ENCODE measurements at regions not wholly inside any gene's neighbourhood (a gene's known extent, or its start where the extent isn't known, plus 50 kb on each side); places are given as distances from the start of the nearest gene placed in this dataset.
"Not testable (repeated sequence)": the region's sequence is repeated elsewhere in the genome, so short reads cannot be mapped to it uniquely, and the experiment has no call there.

DNA sequence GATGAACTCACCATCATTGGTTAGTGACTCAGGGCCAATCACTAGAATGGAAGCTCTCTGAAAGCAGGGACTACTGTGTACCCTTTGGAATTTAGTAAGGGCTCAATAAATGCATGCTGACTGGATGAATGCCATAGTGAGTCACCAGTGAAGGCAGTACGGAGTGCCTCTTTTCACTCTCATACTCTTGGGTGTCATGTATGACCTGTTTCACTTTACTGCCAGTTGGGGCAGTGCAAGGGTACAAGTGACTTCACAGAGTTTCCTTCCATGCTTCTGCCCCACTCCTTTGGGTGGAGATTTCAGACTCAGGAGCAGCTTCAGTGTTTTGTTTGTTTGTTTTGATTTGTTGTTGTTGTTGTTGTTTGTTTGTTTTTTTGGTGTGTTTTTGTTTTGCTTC lies 57.7 kb downstream of the SOX3 start:
- DNase-seq = no peak

DNA sequence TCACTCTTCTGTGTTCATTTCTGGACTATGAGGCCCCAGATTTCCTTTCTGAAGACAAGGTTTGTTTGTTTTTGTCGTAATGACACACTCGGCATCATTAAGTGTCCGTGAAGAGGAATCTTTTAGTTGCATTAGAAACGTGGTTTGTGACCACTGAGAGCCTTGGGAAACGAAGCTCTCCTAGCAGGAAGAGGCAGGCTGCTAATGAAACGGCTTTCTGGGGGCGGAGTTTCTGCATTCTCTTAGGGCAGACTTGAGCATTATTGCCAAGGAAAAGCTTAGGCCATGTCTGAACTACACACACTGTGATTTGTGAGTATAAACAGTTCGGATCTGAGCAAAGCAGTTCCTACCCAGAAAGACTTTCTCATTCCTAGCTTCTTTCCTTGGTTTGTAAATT lies 64.0 kb downstream of the SOX3 start:
- DNase-seq = no peak

DNA sequence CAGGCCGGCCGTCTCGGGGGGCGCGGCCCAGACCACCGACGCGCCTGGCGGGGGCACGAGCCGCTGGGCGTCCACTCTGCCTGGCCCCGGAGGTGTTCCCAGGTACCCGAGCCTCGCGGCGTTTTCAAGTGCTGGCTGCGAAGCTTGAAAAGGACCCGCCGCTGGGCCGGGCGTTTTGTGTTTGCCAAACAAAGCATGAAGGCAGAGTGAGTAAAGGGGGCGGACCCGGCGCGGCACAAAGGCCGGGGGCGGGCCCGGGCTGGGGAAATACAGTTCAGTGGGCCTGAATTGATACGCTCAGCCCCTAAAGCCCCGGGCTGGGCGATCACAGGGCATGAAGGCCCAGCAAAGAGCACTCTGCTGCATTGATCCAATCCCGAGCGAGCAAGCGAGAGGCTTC lies 65.4 kb downstream of the SOX3 start:
- DNase-seq = no peak

DNA sequence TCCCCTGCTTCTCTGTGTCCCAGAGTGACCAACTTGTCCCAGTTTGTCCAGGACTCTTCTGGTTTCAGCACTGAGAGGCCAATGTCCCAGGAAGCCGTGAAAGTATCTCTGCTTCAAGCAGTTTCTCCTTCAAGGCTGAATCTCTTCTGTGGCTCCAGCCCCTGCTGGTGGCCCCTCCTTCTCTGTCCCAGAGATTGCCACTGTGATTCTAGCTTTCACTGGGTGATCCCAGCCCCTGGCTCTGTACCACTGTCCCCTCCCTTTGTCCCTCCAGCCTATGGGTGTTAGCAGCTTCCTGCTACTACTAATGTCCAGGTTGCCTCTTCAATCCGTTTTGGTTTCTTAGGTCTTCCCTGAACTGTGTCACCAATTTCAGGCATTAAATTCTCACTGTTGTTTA lies 70.5 kb downstream of the SOX3 start:
- DNase-seq = no peak

DNA sequence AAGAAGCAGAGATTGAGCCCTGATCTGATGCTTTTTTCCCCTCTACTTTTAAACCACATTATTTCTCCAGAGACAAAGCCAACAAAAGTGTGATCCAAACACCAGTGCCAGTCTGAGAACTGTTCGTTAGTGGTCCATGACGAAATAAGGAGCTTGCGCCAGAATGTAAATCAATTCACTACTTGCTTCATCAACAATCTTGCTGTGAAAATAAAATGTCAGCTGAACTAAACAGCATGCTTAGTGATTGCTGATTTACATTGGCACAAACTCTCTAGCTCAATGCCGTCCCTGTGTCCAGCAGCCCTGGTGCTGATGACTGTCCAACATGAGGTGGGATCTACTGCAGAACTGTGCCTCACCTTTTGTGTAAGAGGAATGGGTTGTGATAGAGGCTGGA lies 71.3 kb downstream of the SOX3 start:
- DNase-seq = no peak

DNA sequence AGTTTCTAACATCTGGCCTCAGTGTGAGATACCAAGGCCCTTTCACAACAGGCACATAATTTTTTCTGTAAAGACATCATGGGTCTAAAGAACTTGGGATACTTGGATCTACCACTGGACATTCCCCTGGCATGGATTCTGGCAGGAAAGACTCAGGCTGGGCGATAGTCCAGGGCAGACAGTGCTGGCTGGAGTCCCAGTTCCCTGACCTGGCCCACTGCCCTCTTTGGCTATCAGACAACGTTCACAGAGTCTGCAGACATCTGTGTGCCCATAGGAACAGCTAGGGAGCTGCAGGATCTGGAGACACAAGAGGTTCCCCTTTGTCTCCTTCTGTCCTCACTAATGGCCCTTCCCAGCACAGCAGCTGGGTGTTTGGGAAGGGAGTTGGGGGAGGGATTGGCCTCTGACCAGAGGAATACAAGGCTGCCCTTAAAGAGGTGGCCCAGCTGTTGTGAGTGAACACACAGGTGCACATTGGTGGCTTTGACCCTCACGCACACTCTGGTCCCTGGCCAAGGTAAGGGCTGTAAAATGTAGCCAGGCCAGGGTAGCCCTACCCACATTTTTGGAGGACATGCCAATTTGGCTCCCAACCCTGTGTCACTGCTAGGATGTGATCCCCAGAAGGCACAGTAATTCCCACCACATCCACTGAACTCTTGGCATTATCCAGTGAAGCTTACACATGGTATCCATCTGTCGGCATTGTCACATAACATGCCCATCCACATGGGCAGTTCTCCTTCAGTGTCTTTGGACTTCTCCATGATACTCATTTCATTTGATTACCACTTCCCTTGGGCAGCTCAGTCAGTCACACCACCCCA lies 72.3 kb downstream of the SOX3 start:
- DNase-seq = no peak

DNA sequence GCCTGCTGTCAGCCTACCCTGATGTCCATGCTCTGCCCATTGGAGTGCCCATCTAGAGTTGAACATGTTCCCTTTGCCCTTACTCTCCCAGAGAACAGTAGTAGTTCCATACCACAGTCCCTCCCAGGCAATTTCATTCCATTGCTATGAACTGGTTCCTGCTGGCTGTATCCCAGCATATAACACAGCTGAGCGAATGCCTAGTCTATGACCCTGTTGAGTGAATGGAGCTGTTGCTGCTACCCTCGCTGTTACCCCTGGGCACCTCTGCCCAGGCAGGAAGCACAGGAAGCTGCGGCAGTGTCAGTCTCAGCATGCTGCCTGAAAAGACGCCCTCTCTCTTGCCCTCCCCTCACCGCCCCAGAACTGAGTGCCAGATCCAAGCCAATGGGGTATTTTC lies 73.3 kb downstream of the SOX3 start:
- DNase-seq = no peak

DNA sequence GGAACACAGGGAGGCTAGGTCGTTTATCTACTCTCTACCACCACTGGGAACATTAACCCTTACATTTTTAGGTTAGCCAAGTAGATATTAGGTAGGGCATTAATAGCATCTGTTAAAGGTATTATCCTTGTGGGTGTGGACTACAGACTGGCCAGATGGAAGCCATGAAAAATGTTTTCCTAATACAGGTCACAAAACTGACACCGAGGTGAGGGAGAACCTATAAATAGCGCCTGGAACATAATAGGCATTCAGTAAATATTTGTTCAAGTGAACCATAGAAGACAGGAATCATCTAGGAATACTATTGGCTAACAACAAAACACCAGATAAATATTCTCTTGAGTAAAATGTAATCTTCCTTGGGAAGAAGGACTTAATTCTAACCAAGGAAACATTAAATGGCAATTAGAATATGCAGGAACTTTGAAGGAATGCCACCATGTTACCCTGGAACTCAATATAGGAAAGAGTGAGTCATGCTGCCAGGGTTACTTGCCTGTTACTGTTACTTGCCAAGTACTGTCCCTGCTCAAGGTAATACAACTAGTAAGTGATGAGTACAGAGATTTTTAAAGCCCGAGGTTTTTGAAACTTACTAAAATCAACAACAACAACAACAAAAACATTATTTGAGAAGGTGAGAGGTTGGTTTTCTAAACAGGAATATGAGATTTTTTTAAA lies 79.0 kb downstream of the SOX3 start:
- no peak for DNase-seq

DNA sequence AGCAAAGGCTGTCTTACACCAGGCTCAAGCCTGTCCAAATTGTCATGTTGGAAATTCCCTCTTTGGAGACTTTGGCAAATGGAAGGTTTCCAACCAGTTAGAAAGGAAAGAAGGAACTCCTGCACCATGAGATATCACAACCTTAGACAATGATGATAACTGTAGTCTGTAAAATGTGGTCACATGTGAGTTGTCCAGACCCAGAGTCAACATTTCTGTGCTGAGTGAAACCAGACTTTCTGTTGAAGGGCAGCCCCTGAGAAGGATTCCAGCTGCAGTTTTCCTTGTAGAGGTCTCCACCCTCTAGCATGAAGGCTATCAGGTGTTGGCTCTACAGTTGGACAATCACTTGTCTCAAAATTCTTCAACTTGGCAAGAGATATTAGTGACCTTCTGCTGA lies 82.4 kb downstream of the SOX3 start:
- no peak for DNase-seq

DNA sequence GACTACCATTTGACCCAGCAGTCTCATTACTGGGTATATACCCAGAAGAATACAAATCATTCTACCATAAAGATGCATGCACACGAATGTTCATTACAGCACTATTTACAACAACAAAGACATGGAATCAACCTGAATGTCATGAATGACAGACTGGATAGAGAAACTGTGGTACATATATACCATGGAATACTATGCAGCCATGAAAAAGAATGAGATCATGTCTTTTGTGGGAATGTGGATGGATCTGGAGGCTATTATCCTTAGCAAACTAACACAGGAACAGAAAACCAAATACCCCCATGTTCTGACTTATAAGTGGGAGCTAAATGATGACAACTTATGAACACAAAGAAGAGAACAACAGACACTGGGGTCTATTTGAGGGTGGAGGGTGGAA lies 102.7 kb downstream of the SOX3 start:
- DNase-seq = not testable (repeated sequence)

DNA sequence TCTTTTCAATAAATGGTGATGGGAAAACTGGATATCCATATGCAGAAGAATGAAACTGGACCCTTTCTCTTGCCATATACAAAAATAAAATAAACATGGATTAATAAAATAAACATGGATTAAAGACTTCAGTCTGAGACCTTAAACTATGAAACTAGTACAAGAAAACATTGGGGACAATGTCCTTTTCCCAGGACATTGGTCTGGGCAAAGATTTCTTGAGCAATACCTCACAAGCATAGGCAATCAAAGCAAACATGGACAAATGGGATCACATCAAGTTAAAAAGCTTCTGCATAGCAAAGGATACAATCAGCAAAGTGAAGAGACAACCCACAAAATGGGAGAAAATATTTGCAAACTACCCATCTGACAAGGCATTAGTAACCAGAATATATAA lies 108.5 kb downstream of the SOX3 start:
- not testable (repeated sequence) for DNase-seq

DNA sequence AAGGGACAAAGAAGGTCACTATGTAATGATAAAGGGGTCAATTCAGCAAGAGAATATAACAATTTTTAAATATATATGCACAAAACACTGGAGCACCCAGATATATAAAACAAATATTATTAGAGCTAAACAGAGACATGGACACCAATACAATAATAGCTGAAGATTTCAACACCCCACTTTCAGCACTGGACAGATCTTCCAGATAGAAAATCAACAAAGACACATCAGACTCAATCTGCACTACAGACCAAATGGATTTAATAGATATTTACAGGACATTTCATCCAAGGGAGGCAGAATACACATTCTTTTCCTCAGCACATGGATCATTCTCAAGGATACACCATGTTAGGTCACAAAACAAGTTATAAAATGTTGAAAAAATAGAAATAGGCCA lies 111.4 kb downstream of the SOX3 start:
- DNase-seq = no peak

DNA sequence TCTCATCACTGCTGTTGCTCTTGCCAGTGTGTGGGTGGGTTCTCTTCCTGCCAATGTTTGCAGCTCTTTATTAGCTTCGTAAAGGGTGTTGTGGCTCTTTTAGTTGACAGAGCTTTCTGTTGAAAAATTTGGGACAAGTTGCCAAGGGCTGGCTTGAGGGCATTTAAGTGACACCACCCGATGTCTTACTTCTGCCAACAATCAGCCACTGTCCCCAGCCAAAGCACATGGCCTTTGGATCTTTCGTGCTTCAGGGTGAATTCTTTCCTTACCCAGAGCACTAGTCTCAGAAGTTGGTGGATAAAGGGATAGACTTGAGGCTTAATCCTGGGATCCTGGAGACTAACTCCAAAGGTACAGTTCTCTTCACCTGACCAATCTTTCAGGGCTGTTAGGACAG lies 113.6 kb downstream of the SOX3 start:
- DNase-seq = no peak

DNA sequence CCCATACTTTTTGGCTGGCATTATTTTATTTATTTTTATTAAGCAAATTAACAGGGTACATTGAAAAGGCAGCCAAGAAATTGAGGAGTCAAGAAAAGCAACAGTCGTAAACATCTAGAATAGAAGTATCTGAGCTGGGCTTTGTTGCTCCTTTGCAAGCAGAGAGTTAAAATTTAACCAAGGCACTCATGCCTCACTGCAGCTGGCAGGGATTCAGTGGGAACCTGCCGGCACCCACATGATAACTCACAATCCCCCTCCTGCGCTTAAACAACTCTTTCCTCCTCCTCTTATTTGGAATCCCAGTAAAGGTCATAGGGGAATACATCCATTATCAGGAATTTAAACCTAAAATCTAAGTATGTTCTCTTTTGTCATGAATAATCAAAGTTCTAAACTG lies 115.5 kb downstream of the SOX3 start:
- DNase-seq = no peak

DNA sequence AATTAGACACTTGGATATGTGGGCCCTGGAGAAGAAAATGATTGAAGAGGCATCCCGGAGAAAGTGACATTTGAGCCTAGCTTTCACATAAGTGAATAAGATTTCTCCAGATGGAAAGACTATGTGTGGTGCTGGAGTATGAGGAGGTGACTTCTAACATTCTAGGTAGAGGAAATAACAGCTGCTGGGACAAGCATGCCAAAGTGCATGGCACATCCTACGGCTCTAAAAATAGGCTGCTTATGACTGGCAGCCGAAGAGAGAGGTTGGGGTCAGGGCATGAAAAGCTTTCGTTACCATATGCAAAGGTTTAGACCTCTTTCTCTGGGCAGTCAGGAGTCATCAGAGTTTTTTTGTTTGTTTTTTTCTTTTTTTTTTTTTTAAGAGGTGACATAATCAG lies 142.0 kb downstream of the SOX3 start:
- DNase-seq = no peak

DNA sequence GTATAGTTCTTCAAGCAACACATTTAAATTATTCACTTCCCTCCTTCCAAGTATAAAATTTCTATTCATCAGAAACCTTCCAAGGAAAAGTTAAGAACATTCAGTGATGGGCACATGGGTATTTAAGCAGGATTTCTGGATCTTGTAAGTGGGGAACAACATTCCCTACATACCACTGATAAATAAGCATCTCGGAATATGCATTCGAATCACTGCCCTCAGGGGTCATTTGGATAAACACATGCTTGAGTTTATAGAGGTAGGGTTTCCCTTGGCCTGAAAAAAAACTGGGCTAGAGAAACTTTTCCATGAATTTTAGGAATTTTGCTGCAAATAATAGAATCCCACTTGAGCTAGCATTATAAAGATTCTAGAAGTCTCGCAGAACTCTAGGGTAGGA lies 143.9 kb downstream of the SOX3 start:
- DNase-seq = no peak

DNA sequence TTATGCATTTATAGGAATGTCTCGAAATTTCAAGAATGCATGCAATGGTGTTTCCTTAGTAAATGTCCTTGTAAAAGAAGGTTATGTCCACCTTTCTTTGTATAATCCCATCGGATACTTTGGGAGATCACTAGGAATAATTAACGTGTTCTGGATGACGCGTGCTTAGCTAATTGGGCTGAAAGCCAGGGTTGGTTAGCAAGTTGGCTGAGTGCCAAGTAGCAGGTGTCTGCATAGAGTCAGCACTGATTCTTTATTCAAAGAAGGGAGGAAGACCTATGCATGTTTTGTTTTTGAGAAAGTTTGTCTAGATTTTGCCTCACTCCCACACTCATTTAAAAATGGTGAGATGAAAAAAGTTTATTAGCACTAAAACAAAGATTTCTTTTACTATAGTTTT lies 144.6 kb downstream of the SOX3 start:
- no peak for DNase-seq

DNA sequence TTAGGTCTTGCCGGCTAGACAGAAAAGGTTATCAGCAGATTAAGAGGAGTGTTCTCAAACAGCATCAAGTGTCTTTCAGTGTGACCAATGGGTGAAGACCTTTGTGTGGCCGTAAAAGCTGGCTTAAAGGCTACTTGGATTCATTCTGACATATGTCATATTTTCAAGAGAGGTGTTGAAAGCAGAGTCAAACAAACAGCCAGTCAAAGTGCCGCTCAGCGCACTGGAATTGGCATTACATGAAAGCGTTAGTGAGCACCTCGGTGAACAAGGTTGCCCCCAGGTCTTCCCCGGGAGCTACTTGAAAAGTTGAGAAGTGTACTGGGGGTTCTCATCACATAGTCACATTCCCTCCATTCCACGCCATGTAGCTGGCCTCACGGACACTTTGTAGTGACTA lies 148.9 kb downstream of the SOX3 start:
- no peak for DNase-seq

DNA sequence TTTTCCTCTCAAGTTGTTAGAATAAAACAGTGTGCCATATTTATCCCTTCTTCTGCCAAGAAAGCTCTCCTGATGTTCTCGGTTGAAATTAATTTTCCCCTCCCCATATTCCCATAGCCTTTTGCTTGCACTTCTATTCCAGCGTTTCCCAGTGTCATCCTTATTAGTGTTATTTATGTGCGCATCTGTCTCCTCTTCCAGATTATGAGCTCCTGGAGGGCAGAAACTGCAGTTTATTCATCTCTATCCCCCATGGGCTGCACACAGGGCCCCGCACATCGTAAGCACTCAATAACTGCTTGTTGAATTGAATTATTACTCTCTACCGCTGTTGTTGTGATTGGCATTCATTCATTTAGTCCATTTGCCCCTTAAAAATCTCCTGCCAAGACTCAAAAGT lies 149.4 kb downstream of the SOX3 start:
- DNase-seq = no peak

DNA sequence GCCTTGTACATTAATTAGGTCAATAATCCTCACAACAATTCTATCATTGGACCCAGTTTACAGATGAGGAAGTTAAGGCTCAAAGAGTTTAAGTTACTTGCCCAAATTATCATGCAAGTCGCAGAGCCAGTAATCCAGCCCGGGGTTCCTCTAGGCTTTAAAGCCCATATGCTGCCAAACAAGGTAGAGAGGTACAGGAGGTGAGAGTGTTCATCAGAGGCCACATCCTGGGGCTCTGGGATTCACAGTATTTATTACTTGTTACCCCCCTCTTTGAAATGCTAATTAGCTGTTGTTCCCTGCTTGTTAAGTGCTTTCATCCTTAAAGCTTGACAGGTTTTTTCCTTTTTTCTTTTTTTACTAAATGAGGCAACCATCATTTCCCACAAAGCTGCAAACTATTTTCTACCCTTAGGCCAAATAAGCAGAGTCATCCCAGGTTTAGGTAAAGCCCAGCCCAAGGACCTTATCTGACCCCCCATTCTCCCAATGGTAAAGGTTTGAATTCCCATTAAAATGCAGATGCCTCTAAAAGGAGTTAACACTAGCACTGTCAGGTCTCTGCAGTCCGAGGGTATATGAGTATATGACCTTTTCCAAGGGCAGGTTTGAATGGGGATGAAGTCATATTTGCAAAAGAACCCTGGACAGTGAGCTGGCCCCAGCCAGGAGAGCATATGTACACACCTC lies 150.3 kb downstream of the SOX3 start:
- DNase-seq = no peak

DNA sequence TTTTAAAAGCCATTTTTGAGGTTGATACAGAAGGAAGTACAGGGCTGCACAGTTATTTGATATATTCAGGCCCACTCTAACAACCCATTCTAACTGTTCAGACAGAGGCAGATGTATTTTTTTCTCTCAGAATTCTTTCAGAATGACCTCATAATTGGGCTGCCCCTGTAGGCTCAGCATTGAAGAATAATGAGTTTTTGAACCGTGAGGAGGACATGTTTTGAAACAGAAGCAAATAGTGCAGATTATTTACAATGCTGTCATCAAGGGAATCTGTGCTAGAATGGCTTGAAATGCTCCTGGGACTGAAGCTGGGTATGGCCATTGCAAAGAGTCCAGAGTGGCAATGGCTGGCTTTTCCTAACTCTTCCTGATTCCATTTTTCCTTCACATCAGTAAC lies 158.1 kb downstream of the SOX3 start:
- no peak for DNase-seq

DNA sequence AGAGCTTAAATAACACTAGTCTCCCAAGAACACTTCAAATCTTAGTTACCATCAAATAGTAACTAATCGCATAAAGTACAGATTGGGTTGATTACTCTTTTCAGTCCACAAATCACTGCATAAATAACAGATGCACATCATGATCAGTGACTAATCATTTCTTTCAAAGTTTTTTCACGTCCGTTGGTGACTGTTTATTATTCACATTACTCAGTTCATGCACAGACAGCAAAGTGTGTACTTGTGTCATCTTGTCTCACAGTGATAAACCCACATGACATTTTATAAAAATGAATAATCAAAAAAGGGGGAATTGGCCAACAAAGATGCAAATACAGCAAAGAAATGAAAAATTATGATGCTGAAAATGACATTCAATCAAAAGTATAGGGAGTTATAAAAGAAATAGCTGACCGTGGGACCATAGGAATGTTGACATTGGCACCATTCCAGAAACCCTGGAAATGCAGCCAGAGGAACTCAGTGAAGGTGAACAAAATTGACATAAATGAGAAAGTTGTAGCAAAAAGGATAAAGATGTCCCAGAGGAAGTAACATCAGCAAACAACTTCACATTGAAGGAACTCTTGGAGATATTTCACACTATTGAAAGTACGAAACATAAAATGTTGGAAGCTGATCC lies 161.5 kb downstream of the SOX3 start:
- DNase-seq = no peak

DNA sequence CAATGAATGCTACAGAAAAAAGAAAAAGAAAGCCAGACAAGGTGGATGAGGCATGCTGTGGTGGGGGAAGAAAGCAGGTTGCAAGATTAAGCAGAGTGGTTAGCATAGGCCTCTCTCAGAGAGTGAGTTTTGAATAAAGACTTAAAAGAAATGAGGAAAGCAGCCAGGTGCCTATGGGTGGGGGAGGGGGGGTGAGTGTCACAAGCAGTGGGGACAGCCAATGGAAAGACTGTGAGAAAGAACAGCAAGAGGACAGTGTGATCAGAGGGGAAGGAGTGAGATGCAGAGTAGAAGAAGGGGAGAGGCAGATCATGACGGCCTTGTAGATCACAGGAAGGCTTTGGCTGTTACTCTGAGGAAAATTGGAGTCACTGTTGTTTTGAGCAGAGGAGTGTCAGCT lies 162.5 kb downstream of the SOX3 start:
- DNase-seq = no peak

DNA sequence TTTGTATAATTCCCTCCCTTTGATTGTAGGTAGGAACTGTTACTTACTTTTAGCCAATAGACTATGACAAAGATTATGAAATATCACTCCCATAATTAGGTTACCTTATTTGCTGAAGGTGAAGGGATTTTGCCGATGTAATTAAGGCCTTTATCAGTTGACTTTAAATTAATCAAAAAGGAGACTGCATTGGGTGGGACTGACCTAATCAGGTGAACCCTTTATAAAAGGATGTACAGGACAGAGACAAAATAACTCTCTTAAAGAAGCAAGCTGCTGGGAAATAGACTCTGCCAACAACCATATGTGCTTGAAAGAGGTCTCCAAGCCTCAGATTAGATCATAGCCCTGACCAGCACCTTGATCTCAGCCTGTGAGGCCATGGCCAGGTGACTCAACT lies 167.6 kb downstream of the SOX3 start:
- DNase-seq = no peak
